A549 (cell line): ENCODE measurements at regions not wholly inside any gene's neighbourhood (a gene's known extent, or its start where the extent isn't known, plus 50 kb on each side); places are given as distances from the start of the nearest gene placed in this dataset.
A peak's percentile ranks its signal among the peaks of the same experiment; 100 is the strongest.

ENCODE experiments used
- ATAC-seq, 2 experiments: fragments of 200-7000 bp in 1 of 2; fragments of >200 bp in 1 of 2; cut with Nextera tagmentation in 1 of 2; cut with Tn5 transposase in 1 of 2; 3 replicates each; pipeline versions ENCODE4 v1.8.0 to v1.9.1; 2018 to 2020; ENCODE audit warnings: mild to moderate bottlenecking in 1 of 2, moderate library complexity in 1 of 2
- CTCF ChIA-PET: fragments of 300-600 bp; sonication (Branson Sonifier 250); formaldehyde crosslinking; extraction: SDS; loops from one replicate; lab custom pipeline; 2021; ENCODE audit warnings: antibody characterized with exemption, inconsistent platforms; lab: Yijun Ruan, JAX
- POLR2A ChIA-PET: fragments of 350-600 bp; formaldehyde crosslinking; extraction: SDS; loops from one replicate; lab custom pipeline; 2021; ENCODE audit warnings: antibody characterized with exemption, inconsistent platforms; lab: Yijun Ruan, JAX
- DNase-seq, 2 experiments: peaks; one replicate each; pipeline versions ENCODE4 v3.0.0 to v3.0.0-alpha.2; 2011 to 2016; ENCODE audit warnings: low read depth in 1 of 2, low spot score in 1 of 2
- FAIRE-seq: peaks from 2 replicates; lab custom pipeline; 2011; peaks lifted over from hg19 to GRCh38; lab: Jason Lieb, UNC
- H3K27ac ChIP-seq, 2 experiments: fragments of >200 bp; sonication (Bioruptor Twin); formaldehyde crosslinking; 3 replicates each; pipeline ENCODE4 v1.5.1; 2016 to 2017
- H3K4me1 ChIP-seq: fragments of >200 bp; sonication (Bioruptor Twin); formaldehyde crosslinking; 3 replicates; pipeline ENCODE4 v1.6.1; 2016
- H3K4me2 ChIP-seq: fragments of >200 bp; sonication (Bioruptor Twin); formaldehyde crosslinking; 3 replicates; pipeline ENCODE4 v1.6.1; 2016
- H3K4me3 ChIP-seq: fragments of >200 bp; sonication (Bioruptor Twin); formaldehyde crosslinking; 3 replicates; pipeline ENCODE4 v1.5.1; 2016
- H3K9me3 ChIP-seq: fragments of >200 bp; sonication (Bioruptor Twin); formaldehyde crosslinking; 3 replicates; pipeline ENCODE4 v1.6.1; 2016
- ATOH8 ChIP-seq: fragments of 250-450 bp; sonication (Bioruptor Pico); IDR thresholded peaks from 2 replicates; pipeline ENCODE4 v1.5.0; 2020; ENCODE audit warnings: low read depth, mild to moderate bottlenecking, moderate library complexity
- BHLHE40 ChIP-seq: IDR thresholded peaks from 2 replicates; pipeline ENCODE4 v1.6.1; 2012; ENCODE audit warnings: low read depth, low read length, inconsistent platforms
- CBX2 ChIP-seq: fragments of 200-600 bp; sonication (generic); IDR thresholded peaks from 2 replicates; pipeline ENCODE4 v1.6.1; 2016; ENCODE audit warnings: low read depth, mild to moderate bottlenecking, borderline replicate concordance
- CBX8 ChIP-seq: fragments of 200-600 bp; sonication (generic); IDR thresholded peaks from 2 replicates; pipeline ENCODE4 v1.6.1; 2016
- CHD4 ChIP-seq: fragments of 200-600 bp; sonication (generic); IDR thresholded peaks from 2 replicates; pipeline ENCODE4 v1.6.1; 2016; ENCODE audit warnings: antibody characterized with exemption, mild to moderate bottlenecking, borderline replicate concordance
- EP300 ChIP-seq, 2 experiments: fragments of >200 bp; sonication (Bioruptor Twin); formaldehyde crosslinking; IDR thresholded peaks; 2 replicates in 1 of 2; 3 replicates in 1 of 2; pipeline ENCODE4 v1.6.1; 2016 to 2017
- ESRRA ChIP-seq: fragments of 150-350 bp; IDR thresholded peaks from 2 replicates; pipeline ENCODE4 v1.6.1; 2014; ENCODE audit warnings: mild to moderate bottlenecking, low read length, borderline replicate concordance
- FOSB ChIP-seq: fragments of 250-450 bp; sonication (Bioruptor Pico); IDR thresholded peaks from 2 replicates; pipeline ENCODE4 v1.5.0; 2020; ENCODE audit warnings: mild to moderate bottlenecking, moderate library complexity
- HMGXB4 ChIP-seq: fragments of 250-450 bp; sonication (Bioruptor Pico); IDR thresholded peaks from 2 replicates; pipeline ENCODE4 v1.5.0; 2021; ENCODE audit warnings: mild to moderate bottlenecking, moderate library complexity, borderline replicate concordance
- HOXA7 ChIP-seq: fragments of 250-450 bp; sonication (Bioruptor Pico); IDR thresholded peaks from 2 replicates; pipeline ENCODE4 v1.5.0; 2020; ENCODE audit warnings: mild to moderate bottlenecking, moderate library complexity
- JUN ChIP-seq, 2 experiments: fragments of >200 bp; sonication (Bioruptor Twin); formaldehyde crosslinking; IDR thresholded peaks; 2 replicates in 1 of 2; 3 replicates in 1 of 2; pipeline ENCODE4 v1.6.1; 2016 to 2017
- JUNB ChIP-seq: fragments of >200 bp; sonication (Bioruptor Twin); formaldehyde crosslinking; IDR thresholded peaks from 2 replicates; pipeline ENCODE4 v1.6.1; 2016
- MAZ ChIP-seq: fragments of 150-350 bp; IDR thresholded peaks from 2 replicates; pipeline ENCODE4 v1.6.1; 2014; ENCODE audit warnings: antibody characterized with exemption, low read depth, low read length, borderline replicate concordance
- NR3C1 ChIP-seq: fragments of >200 bp; sonication (Bioruptor Twin); formaldehyde crosslinking; IDR thresholded peaks from 3 replicates; pipeline ENCODE4 v1.6.1; 2017
- POLR2A ChIP-seq: IDR thresholded peaks from 2 replicates; pipeline ENCODE4 v1.6.1; 2012; ENCODE audit warnings: mild to moderate bottlenecking, low read length
- RAD21 ChIP-seq, 2 experiments: fragments of >200 bp in 1 of 2; sonication (Bioruptor Twin) in 1 of 2; formaldehyde crosslinking in 1 of 2; IDR thresholded peaks in 1 of 2; conservative IDR thresholded peaks in 1 of 2; 2 replicates in 1 of 2; 3 replicates in 1 of 2; pipeline ENCODE4 v1.6.1; 2012 to 2018; ENCODE audit warnings: inconsistent platforms in 1 of 2
- RCOR1 ChIP-seq: fragments of 150-350 bp; IDR thresholded peaks from 2 replicates; pipeline ENCODE4 v1.6.1; 2014; ENCODE audit warnings: antibody characterized with exemption, low read length, low read depth
- RFX5 ChIP-seq: fragments of 450-650 bp; IDR thresholded peaks from 2 replicates; pipeline ENCODE4 v1.7.1; 2014; ENCODE audit warnings: antibody characterized with exemption, mild to moderate bottlenecking, moderate library complexity
- RNF2 ChIP-seq: fragments of 200-600 bp; sonication (generic); IDR thresholded peaks from 2 replicates; pipeline ENCODE4 v1.6.1; 2016; ENCODE audit warnings: low read depth, mild to moderate bottlenecking, antibody characterized with exemption, moderate library complexity, borderline replicate concordance
- TFCP2L1 ChIP-seq: fragments of 250-450 bp; sonication (Bioruptor Pico); IDR thresholded peaks from 2 replicates; pipeline ENCODE4 v1.5.0; 2021; ENCODE audit warnings: mild to moderate bottlenecking
- TP53 ChIP-seq: fragments of 250-450 bp; sonication (Bioruptor Pico); IDR thresholded peaks from 2 replicates; pipeline ENCODE4 v1.5.0; 2021; ENCODE audit warnings: mild to moderate bottlenecking, moderate library complexity
- WGBS: methylation state at CpG from one replicate; pipeline ENCODE4 v1.1.6; 2017; ENCODE audit errors: missing lambda C conversion rate; 5-methylcytosine and 5-hydroxymethylcytosine counted together

GRCh38 chr9:129497813-129498450, 123.0 kb downstream of the C9orf50 start (continued):
- no peak for TF ChIP-seq RCOR1
- TF ChIP-seq NR3C1 = no peak
- TF ChIP-seq TFCP2L1 (CRISPR knock-in tag) = no peak
- peak; percentile 11; the same call in 1 of the 2 replicates for TF ChIP-seq FOSB (CRISPR knock-in tag)
- TF ChIP-seq TP53 (CRISPR knock-in tag) = 0 out of 2 replicates have a peak, but pooled peaks have one; percentile 38
- TF ChIP-seq ATOH8 (CRISPR knock-in tag) = no peak
- no peak for TF ChIP-seq JUNB
- TF ChIP-seq MAZ = no peak
- no peak for TF ChIP-seq ESRRA
- TF ChIP-seq CBX8 = no peak
- TF ChIP-seq CHD4 = no peak

- ATAC-seq (peak in 1 of 2 experiments; percentile 9; a peak in 3 of 6 replicates), DNase-seq (no peak), FAIRE-seq (no peak)
- Histone ChIP-seq H3K4me1 (peaks cover 72% of the 10 kb centered on the region), H3K27ac (peak overlapping the region; percentile 99 to 100), H3K9me3 (no peaks in the 10 kb centered on the region), H3K4me3 (peak overlapping the region; percentile 63), H3K4me2 (peak overlapping the region; percentile 87)
- WGBS = 3% methylated on average over 8 of the region's 16 CpGs
- ChIA-PET POLR2A (interaction anchor here (0.7 to 6.6 kb wide), 28 partner anchors 9 to 365 kb away, joined by 3 to 69 read pairs (median 8); partner anchors contain the start of genes C9orf50 and IER5L), CTCF (interaction anchor here (0.7 to 9.8 kb wide), 19 partner anchors 14 to 365 kb away, joined by 3 to 90 read pairs (median 4); no protein-coding TSS in a partner anchor)
- peak; percentile 32 for TF ChIP-seq HOXA7 (CRISPR knock-in tag)
- TF ChIP-seq CBX2 = no peak
- TF ChIP-seq FOSB (CRISPR knock-in tag) = peak; percentile 68; the same call in 1 of the 2 replicates
- no peak for TF ChIP-seq RNF2
- TF ChIP-seq RFX5 = no peak
- TF ChIP-seq POLR2A = peak; percentile 57
- 0 out of 2 replicates have a peak, but pooled peaks have one; percentile 18 for TF ChIP-seq HMGXB4 (CRISPR knock-in tag)
- no peak for TF ChIP-seq BHLHE40
- TF ChIP-seq JUN (IDR thresholded peaks at IDR 0.05) = peak; percentile 6 to 72; a peak in 3 of 5 replicates
- peak; percentile 67 for TF ChIP-seq TFCP2L1 (CRISPR knock-in tag)
- 0 out of 5 replicates have a peak, but pooled peaks of 1 of the 2 experiments have one; percentile 1 for TF ChIP-seq EP300 (IDR thresholded peaks at IDR 0.05)
- TF ChIP-seq RAD21 (conservative IDR thresholded peaks at IDR 0.05 in 1 of 2, IDR thresholded peaks at IDR 0.05 in 1 of 2) = 0 out of 5 replicates have a peak, but pooled peaks of 1 of the 2 experiments have one; percentile 16
These were observed 123.7 kb downstream of the C9orf50 start for GRCh38 chr9:129497005-129497812.
